ENCODE measurements at regions not wholly inside any gene's neighbourhood (a gene's known extent, or its start where the extent isn't known, plus 50 kb on each side); places are given as distances from the start of the nearest gene placed in this dataset.

DNA sequence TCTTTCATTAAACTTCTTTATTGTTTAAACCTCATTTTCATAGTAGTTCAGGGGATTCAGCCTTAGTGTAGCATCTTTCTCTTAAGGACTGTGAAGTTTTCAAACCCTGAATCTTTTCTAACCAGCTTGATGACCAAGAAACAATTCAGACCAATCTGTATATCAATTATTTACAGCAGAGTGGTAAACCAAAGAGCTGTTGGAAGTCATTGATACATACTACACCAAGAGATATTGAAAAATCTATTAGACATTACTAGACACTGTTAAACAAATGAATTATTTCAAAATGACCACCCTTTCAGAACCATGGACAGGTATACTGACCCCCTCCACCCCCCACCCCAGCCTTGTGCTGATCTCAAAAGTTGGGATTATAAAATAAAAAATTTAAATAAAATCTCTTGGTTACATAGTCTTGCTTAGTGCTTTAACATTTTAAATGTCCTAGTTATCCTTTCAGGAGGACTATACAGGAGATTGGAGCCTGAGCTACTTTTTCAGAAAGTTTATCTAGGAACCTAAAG lies 143.9 kb upstream of the LSM8 start:
- TF ChIP-seq, protein P1, sequence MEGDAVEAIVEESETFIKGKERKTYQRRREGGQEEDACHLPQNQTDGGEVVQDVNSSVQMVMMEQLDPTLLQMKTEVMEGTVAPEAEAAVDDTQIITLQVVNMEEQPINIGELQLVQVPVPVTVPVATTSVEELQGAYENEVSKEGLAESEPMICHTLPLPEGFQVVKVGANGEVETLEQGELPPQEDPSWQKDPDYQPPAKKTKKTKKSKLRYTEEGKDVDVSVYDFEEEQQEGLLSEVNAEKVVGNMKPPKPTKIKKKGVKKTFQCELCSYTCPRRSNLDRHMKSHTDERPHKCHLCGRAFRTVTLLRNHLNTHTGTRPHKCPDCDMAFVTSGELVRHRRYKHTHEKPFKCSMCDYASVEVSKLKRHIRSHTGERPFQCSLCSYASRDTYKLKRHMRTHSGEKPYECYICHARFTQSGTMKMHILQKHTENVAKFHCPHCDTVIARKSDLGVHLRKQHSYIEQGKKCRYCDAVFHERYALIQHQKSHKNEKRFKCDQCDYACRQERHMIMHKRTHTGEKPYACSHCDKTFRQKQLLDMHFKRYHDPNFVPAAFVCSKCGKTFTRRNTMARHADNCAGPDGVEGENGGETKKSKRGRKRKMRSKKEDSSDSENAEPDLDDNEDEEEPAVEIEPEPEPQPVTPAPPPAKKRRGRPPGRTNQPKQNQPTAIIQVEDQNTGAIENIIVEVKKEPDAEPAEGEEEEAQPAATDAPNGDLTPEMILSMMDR (optimal IDR thresholded peaks at IDR 0.05 in 1 of 3, IDR thresholded peaks at IDR 0.05 in 1 of 3, conservative IDR thresholded peaks at IDR 0.05 in 1 of 3; ENCODE audit: extremely low read depth in 1 of 3, insufficient read depth in 2 of 3, low read length in 3 of 3), result no peak
- TF ChIP-seq EZH2 (IDR thresholded peaks at IDR 0.05; ENCODE audit: low read length), result no peak

All from keratinocyte (primary cell).